ENCODE measurements at regions not wholly inside any gene's neighbourhood (a gene's known extent, or its start where the extent isn't known, plus 50 kb on each side); places are given as distances from the start of the nearest gene placed in this dataset.

- no peak for TF ChIP-seq JUND (IDR thresholded peaks at IDR 0.05; ENCODE audit: low read depth, low read length)
- no peak for TF ChIP-seq TARDBP (IDR thresholded peaks at IDR 0.05; ENCODE audit: borderline replicate concordance)
Observed at GRCh38 chr3:188080091-188080490, 73.9 kb upstream of the LPP start.
